ENCODE measurements at regions not wholly inside any gene's neighbourhood (a gene's known extent, or its start where the extent isn't known, plus 50 kb on each side); places are given as distances from the start of the nearest gene placed in this dataset.
"Not testable (repeated sequence)": the region's sequence is repeated elsewhere in the genome, so short reads cannot be mapped to it uniquely, and the experiment has no call there.

DNA sequence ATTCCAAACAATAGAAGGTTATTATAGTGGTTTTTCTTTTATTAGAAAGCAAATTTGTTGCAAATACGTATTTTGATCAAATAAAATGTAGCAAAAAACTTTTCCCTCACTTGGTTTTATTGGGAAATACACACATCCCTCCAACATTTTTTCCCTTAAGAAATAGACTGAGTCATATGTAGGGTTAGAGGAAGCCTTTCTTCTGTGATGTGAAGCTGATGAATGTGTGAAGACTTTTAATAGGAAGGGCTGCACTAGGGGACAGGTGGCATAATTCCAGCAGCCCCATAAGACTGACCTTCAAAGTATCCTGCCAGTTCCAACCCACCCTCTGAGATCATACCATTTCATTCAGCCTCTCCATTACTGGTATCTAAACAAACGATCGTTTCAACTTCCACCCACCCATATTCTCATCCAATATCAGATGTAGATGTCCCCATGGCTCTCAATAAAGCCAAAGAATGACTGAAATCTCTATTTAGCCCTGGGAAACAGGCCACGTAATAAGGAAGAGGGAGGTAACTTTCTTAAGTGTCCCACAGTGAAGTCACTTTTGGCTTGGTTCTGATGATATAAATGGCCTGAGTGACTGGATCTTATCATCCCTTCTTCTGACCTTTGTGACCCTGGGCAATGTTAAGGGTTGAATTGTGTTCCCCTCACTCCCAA lies 64.7 kb upstream of the LPAR1 start:
- no peak overlapping the region for H3K4me3 ChIP-seq (ENCODE audit: low read length)
- H3K27ac Mint-ChIP-seq = no peak overlapping the region
- H3K36me3 Mint-ChIP-seq = no peaks in the 10 kb centered on the region
- no peaks in the 10 kb centered on the region for H3K4me1 ChIP-seq (ENCODE audit: insufficient read depth, low read length)
- H3K27ac ChIP-seq (ENCODE audit: low read depth, low read length) = no peak overlapping the region
- no peaks in the 10 kb centered on the region for H3K9me3 ChIP-seq (ENCODE audit: low read length)
- ChIA-PET POLR2A (no interaction called here), CTCF (no interaction called here)
- peaks cover 0 to 2% (median 0%) of the 10 kb centered on the region in 5 donors for H3K9me3 Mint-ChIP-seq
- no peaks in the 10 kb centered on the region for H3K4me1 Mint-ChIP-seq
- no peak for DNase-seq
- H3K36me3 ChIP-seq (ENCODE audit: insufficient read depth, low read length) = no peaks in the 10 kb centered on the region
- no peaks in the 10 kb centered on the region for H3K27me3 ChIP-seq (ENCODE audit: insufficient read depth, low read length, poor library complexity, severe bottlenecking)
- H3K4me3 Mint-ChIP-seq = no peak overlapping the region
- no peaks in the 10 kb centered on the region for H3K27me3 Mint-ChIP-seq

DNA sequence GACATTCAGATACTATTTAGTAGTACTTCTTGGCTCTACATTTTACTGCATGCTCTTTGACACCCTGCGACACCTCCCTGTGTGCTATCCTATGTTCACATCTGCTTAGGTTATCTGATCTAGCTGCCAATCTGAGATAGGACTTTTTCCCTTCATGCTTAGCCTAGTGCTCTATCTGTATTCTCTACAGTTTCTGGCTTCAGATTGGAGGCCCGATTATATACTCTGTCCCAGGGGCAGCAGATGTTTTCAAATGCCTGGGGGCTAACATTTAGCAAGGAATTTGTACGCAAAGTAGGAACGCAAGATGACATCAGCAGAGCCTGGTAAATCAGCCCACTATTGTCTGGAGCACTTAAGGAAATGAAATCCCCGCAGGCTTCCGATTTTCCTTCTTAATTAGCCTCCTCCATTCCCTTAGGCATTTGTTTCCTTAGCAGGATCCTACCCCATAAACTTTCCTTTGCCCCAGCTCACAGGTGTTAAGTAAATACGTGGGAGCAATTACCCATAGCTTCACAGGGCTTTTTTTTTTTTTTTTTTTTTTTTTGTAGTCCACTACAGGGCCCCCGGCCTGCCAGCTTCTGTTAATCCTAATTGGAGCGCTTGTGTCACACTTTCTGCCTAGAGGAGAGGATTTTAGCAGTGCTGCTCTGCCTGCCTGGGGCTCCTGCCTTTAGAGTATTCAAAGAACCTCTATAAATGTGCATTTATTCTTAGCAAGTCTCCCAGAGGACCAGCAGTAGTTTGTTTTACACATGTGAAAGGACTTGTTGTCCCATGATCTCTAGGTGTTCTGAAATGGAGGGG lies 61.1 kb upstream of the LPAR1 start:
- ChIA-PET CTCF (no interaction called here), POLR2A (no interaction called here)

DNA sequence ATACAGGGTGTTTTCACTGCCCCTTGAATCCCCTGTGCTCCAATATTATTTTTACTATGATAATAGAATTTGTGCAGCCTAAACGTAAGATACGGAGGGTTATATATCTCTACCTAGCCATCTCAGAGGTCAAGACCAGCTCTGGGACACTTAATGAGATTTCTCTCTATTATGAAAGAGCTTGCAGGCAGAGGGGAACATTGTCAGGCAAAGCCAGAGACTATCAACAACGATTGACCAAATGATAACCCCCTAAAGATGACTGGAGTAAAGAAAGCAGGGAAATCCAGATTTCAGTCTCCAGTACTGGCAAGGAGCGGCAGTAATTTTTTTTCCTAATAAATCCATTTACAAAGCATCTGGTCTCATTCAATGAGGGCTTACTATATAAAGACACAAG lies 59.8 kb upstream of the LPAR1 start:
- Histone ChIP-seq H3K27me3 (ENCODE audit: insufficient read depth, low read length, poor library complexity, severe bottlenecking) (no peaks in the 10 kb centered on the region), H3K27ac (ENCODE audit: low read depth, low read length) (no peak overlapping the region), H3K4me1 (ENCODE audit: insufficient read depth, low read length) (no peaks in the 10 kb centered on the region), H3K4me3 (ENCODE audit: low read length) (no peak overlapping the region), H3K9me3 (ENCODE audit: low read length) (no peaks in the 10 kb centered on the region), H3K36me3 (ENCODE audit: insufficient read depth, low read length) (no peaks in the 10 kb centered on the region)
- Mint-ChIP-seq H3K4me1 (no peaks in the 10 kb centered on the region), H3K4me3 (no peak overlapping the region), H3K9me3 (peaks cover 0 to 2% (median 0%) of the 10 kb centered on the region in 5 donors), H3K27me3 (no peaks in the 10 kb centered on the region), H3K27ac (no peak overlapping the region), H3K36me3 (no peaks in the 10 kb centered on the region)
- ChIA-PET POLR2A (no interaction called here), CTCF (no interaction called here)
- no peak for DNase-seq

More for the DNA sequence above, 61.1 kb upstream of the LPAR1 start:
- H3K4me1 Mint-ChIP-seq = no peaks in the 10 kb centered on the region
- H3K4me3 Mint-ChIP-seq = no peak overlapping the region
- H3K4me3 ChIP-seq (ENCODE audit: low read length) = no peak overlapping the region
- H3K9me3 Mint-ChIP-seq = peaks cover 0 to 2% (median 0%) of the 10 kb centered on the region in 5 donors
- no peaks in the 10 kb centered on the region for H3K9me3 ChIP-seq (ENCODE audit: low read length)
- H3K36me3 ChIP-seq (ENCODE audit: insufficient read depth, low read length) = no peaks in the 10 kb centered on the region
- H3K27ac ChIP-seq (ENCODE audit: low read depth, low read length) = no peak overlapping the region
- H3K36me3 Mint-ChIP-seq = no peaks in the 10 kb centered on the region
- DNase-seq = no peak
- H3K4me1 ChIP-seq (ENCODE audit: insufficient read depth, low read length) = no peaks in the 10 kb centered on the region
- H3K27me3 Mint-ChIP-seq = no peaks in the 10 kb centered on the region
- H3K27me3 ChIP-seq (ENCODE audit: insufficient read depth, low read length, poor library complexity, severe bottlenecking) = no peaks in the 10 kb centered on the region
- no peak overlapping the region for H3K27ac Mint-ChIP-seq

DNA sequence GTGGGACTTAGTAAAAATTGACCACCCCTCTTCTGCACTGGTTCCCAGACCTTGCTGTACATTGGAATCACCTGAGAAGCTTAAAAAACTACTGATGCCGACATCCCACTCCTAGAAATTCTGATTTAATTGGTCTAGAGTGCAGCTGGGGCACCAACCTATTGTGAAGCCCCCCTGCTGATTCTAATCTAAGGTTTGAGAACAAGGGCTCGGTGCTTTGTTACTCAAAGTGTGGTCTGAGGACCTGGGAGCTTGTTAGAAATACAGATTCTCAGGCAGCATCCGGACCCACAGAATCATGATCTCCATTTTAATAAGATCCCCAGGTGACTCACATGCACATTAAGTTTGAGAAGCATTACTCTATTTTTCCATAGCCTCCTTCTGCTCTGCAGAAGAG lies 57.8 kb upstream of the LPAR1 start:
- ChIA-PET CTCF (no interaction called here), POLR2A (no interaction called here)
- no peak overlapping the region for H3K27ac Mint-ChIP-seq
- DNase-seq = no peak
- Histone ChIP-seq H3K27ac (ENCODE audit: low read depth, low read length) (no peak overlapping the region), H3K27me3 (ENCODE audit: insufficient read depth, low read length, poor library complexity, severe bottlenecking) (no peaks in the 10 kb centered on the region), H3K36me3 (ENCODE audit: insufficient read depth, low read length) (no peaks in the 10 kb centered on the region), H3K4me1 (ENCODE audit: insufficient read depth, low read length) (no peaks in the 10 kb centered on the region), H3K4me3 (ENCODE audit: low read length) (no peak overlapping the region), H3K9me3 (ENCODE audit: low read length) (no peaks in the 10 kb centered on the region)
- H3K36me3 Mint-ChIP-seq = no peaks in the 10 kb centered on the region
- no peak overlapping the region for H3K4me3 Mint-ChIP-seq
- H3K4me1 Mint-ChIP-seq = no peaks in the 10 kb centered on the region
- H3K27me3 Mint-ChIP-seq = no peaks in the 10 kb centered on the region
- H3K9me3 Mint-ChIP-seq = peaks cover 0 to 5% (median 0%) of the 10 kb centered on the region in 5 donors

DNA sequence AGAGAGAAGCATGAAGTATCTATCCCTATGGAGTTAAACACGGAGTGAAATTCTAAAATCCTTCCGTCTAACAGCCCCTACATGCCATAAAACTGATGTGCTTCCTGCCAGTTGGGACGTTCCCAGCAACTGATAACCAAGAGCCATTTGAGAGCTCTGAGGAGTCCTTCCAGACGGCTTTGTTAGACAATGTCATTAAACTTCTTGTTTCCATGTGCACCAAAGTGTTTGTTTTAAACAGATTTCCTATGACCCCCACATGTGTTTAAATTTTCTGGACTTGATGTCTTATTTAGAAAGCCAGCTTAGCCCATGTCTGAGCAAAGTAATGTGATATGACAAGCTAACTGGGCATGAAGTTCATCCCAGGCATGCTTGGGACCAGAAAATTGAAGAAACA lies 57.2 kb upstream of the LPAR1 start:
- POLR2A ChIA-PET = no interaction called here

DNA sequence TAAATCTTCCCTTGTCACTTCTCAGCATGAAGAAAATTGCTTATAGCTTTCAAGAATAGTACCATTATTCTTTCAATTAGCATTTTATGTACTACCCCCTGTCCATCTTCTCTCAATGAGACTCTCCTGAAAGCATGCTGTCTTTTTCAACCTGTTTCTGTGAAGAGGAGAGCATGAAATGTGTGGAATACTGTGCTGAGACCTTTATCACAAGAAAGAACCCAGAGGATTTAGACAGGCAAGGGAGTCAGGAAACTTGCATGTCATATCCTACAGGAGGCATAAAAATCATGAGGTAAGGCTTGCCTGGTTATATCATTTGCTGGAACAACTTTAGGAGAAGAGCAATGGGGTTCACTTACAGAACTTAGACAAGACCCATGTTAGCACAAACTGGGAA lies 56.7 kb upstream of the LPAR1 start:
- Mint-ChIP-seq H3K36me3 (no peaks in the 10 kb centered on the region), H3K4me1 (no peaks in the 10 kb centered on the region), H3K4me3 (no peak overlapping the region), H3K27ac (no peak overlapping the region), H3K9me3 (peaks cover 0 to 4% (median 0%) of the 10 kb centered on the region in 5 donors), H3K27me3 (no peaks in the 10 kb centered on the region)
- H3K27ac ChIP-seq (ENCODE audit: low read depth, low read length) = no peak overlapping the region
- H3K4me3 ChIP-seq (ENCODE audit: low read length) = no peak overlapping the region
- H3K9me3 ChIP-seq (ENCODE audit: low read length) = no peaks in the 10 kb centered on the region
- CTCF ChIA-PET = no interaction called here
- no peaks in the 10 kb centered on the region for H3K36me3 ChIP-seq (ENCODE audit: insufficient read depth, low read length)
- no peaks in the 10 kb centered on the region for H3K27me3 ChIP-seq (ENCODE audit: insufficient read depth, low read length, poor library complexity, severe bottlenecking)
- no peak for DNase-seq
- no peaks in the 10 kb centered on the region for H3K4me1 ChIP-seq (ENCODE audit: insufficient read depth, low read length)
- POLR2A ChIA-PET = no interaction called here

More for the DNA sequence above, 57.2 kb upstream of the LPAR1 start:
- DNase-seq = no peak
- Mint-ChIP-seq H3K9me3 (peaks cover 0 to 5% (median 0%) of the 10 kb centered on the region in 5 donors), H3K36me3 (no peaks in the 10 kb centered on the region), H3K27ac (no peak overlapping the region), H3K27me3 (no peaks in the 10 kb centered on the region), H3K4me3 (no peak overlapping the region), H3K4me1 (no peaks in the 10 kb centered on the region)
- Histone ChIP-seq H3K27me3 (ENCODE audit: insufficient read depth, low read length, poor library complexity, severe bottlenecking) (no peaks in the 10 kb centered on the region), H3K36me3 (ENCODE audit: insufficient read depth, low read length) (no peaks in the 10 kb centered on the region), H3K27ac (ENCODE audit: low read depth, low read length) (no peak overlapping the region), H3K4me3 (ENCODE audit: low read length) (no peak overlapping the region), H3K9me3 (ENCODE audit: low read length) (no peaks in the 10 kb centered on the region), H3K4me1 (ENCODE audit: insufficient read depth, low read length) (no peaks in the 10 kb centered on the region)
- CTCF ChIA-PET = no interaction called here

DNA sequence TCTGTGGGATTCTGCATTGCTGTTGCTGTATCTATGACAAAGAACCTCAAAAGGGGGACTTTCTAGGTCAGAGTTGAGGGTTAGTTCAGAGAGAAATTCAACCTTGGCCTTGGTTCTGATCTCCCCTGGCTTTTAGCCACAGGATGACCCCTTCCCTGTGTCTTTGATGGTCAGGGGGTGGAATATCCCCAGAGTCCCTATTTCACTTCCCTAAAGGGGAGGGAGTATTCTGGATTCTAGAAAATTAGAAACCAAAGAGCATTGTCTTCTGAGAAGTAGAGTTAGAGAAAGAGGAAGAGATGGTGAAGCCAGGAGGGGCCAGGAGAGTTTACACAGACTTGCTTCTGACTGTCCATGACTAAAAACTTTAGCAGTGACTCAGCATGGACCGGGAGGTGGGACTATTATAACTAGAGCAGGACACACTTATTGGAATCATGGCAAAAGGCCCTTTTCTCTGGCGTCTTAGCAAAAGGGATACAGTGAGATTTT lies 56.2 kb upstream of the LPAR1 start:
- no peaks in the 10 kb centered on the region for H3K4me1 Mint-ChIP-seq
- peaks cover 0 to 4% (median 0%) of the 10 kb centered on the region in 5 donors for H3K9me3 Mint-ChIP-seq
- no peaks in the 10 kb centered on the region for H3K27me3 Mint-ChIP-seq
- Histone ChIP-seq H3K4me3 (ENCODE audit: low read length) (no peak overlapping the region), H3K4me1 (ENCODE audit: insufficient read depth, low read length) (no peaks in the 10 kb centered on the region), H3K27me3 (ENCODE audit: insufficient read depth, low read length, poor library complexity, severe bottlenecking) (no peaks in the 10 kb centered on the region), H3K27ac (ENCODE audit: low read depth, low read length) (no peak overlapping the region), H3K36me3 (ENCODE audit: insufficient read depth, low read length) (no peaks in the 10 kb centered on the region), H3K9me3 (ENCODE audit: low read length) (no peaks in the 10 kb centered on the region)
- H3K4me3 Mint-ChIP-seq = no peak overlapping the region
- POLR2A ChIA-PET = no interaction called here
- no peaks in the 10 kb centered on the region for H3K36me3 Mint-ChIP-seq
- DNase-seq = no peak
- CTCF ChIA-PET = no interaction called here
- no peak overlapping the region for H3K27ac Mint-ChIP-seq

DNA sequence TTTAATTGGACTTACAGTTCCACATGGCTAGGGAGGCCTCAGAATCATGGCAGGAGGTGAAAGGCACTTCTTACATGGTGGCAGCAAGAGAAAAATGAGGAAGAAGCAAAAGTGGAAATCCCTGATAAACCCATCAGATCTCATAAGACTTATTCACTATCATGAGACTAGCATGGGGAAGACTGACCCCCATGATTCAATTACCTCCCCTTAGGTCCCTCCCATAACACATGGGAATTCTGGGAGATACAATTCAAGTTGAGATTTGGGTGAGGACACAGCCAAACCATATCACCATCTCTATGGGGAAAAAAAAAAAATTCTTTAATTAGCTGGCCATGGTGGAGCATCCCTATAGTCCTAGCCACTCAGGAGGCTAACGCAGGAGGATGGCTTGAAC lies 53.9 kb upstream of the LPAR1 start:
- H3K36me3 Mint-ChIP-seq; DNase-seq; H3K4me3 Mint-ChIP-seq; H3K27me3 ChIP-seq (ENCODE audit: insufficient read depth, low read length, poor library complexity, severe bottlenecking); H3K4me3 ChIP-seq (ENCODE audit: low read length); H3K27me3 Mint-ChIP-seq; H3K36me3 ChIP-seq (ENCODE audit: insufficient read depth, low read length); H3K9me3 ChIP-seq (ENCODE audit: low read length); H3K4me1 ChIP-seq (ENCODE audit: insufficient read depth, low read length); H3K4me1 Mint-ChIP-seq; CTCF ChIA-PET; H3K27ac Mint-ChIP-seq; H3K27ac ChIP-seq (ENCODE audit: low read depth, low read length); POLR2A ChIA-PET: not testable (repeated sequence)
- H3K9me3 Mint-ChIP-seq = peaks cover 2 to 14% (median 5%) of the 10 kb centered on the region in 5 donors
